CD4-positive, alpha-beta T cell (primary cell): ENCODE measurements at regions not wholly inside any gene's neighbourhood (a gene's known extent, or its start where the extent isn't known, plus 50 kb on each side); places are given as distances from the start of the nearest gene placed in this dataset.

ENCODE experiments used
- ATAC-seq: fragments of 200-7000 bp; cut with Tn5 transposase; one replicate; pipeline ENCODE4 v1.10.0; 2022; ENCODE audit warnings: mild to moderate bottlenecking; ENCODE audit not compliant: poor library complexity
- CTCF ChIA-PET: fragments of 350-600 bp; sonication (Branson Sonifier 250); formaldehyde crosslinking; loops from one replicate; lab custom pipeline; 2021; ENCODE audit warnings: antibody characterized with exemption, inconsistent platforms; lab: Charles Lee
- POLR2A ChIA-PET: fragments of 350-600 bp; sonication (Branson Sonifier 250); formaldehyde crosslinking; loops from one replicate; lab custom pipeline; 2021; ENCODE audit warnings: antibody characterized with exemption, inconsistent platforms; lab: Charles Lee
- DNase-seq, 14 experiments: peaks; one replicate each; pipeline ENCODE4 v3.0.0-alpha.2; 2013 to 2020; ENCODE audit warnings: mixed read lengths in 2 of 14
- H3K27ac ChIP-seq, 2 donors: one replicate each; pipeline versions ENCODE4 v1.5.1 to v1.7.0; 2013; ENCODE audit warnings: low read length in 2 of 2, low read depth in 1 of 2, mild to moderate bottlenecking in 1 of 2
- H3K27me3 ChIP-seq, 2 experiments: 1 replicate in 1 of 2; 2 replicates in 1 of 2; pipeline versions ENCODE4 v1.6.1 to v1.7.0; 2013; ENCODE audit warnings: low read length in 2 of 2, control low read depth in 1 of 2, mild to moderate bottlenecking in 1 of 2, moderate library complexity in 1 of 2; ENCODE audit not compliant: insufficient read depth in 2 of 2, control insufficient read depth in 1 of 2
- H3K36me3 ChIP-seq: one replicate; pipeline ENCODE4 v1.6.1; 2013; ENCODE audit warnings: low read length, control low read depth; ENCODE audit not compliant: insufficient read depth
- H3K4me1 ChIP-seq: one replicate; pipeline ENCODE4 v1.6.1; 2013; ENCODE audit warnings: low read length, control low read depth; ENCODE audit not compliant: insufficient read depth
- H3K4me3 ChIP-seq: one replicate; pipeline ENCODE4 v1.5.1; 2013; ENCODE audit warnings: mild to moderate bottlenecking, low read length, moderate library complexity
- H3K9me3 ChIP-seq, 2 experiments: 1 replicate in 1 of 2; 2 replicates in 1 of 2; pipeline versions ENCODE4 v1.6.1 to v1.7.0; 2013; ENCODE audit warnings: low read length in 2 of 2, mild to moderate bottlenecking in 2 of 2, control low read depth in 1 of 2, moderate library complexity in 1 of 2; ENCODE audit not compliant: control insufficient read depth in 1 of 2, insufficient read depth in 1 of 2
- H3K27ac Mint-ChIP-seq: one replicate; pipeline ENCODE4 v1.8.0; 2020; ENCODE audit warnings: mixed read lengths
- H3K27me3 Mint-ChIP-seq: one replicate; pipeline ENCODE4 v1.8.0; 2021; ENCODE audit warnings: mixed read lengths
- H3K36me3 Mint-ChIP-seq: one replicate; pipeline ENCODE4 v1.8.0; 2021; ENCODE audit warnings: low read depth, mixed read lengths
- H3K4me1 Mint-ChIP-seq: one replicate; pipeline ENCODE4 v1.8.0; 2021; ENCODE audit warnings: low read depth, mixed read lengths
- H3K4me3 Mint-ChIP-seq: one replicate; pipeline ENCODE4 v1.8.0; 2020; ENCODE audit warnings: mild to moderate bottlenecking, mixed read lengths
- H3K9me3 Mint-ChIP-seq: one replicate; pipeline ENCODE4 v1.8.0; 2020; ENCODE audit warnings: mixed read lengths
- CTCF ChIP-seq: fragments of 200-600 bp; IDR thresholded peaks from one replicate; pipeline ENCODE4 v1.8.0; 2022; ENCODE audit warnings: antibody characterized with exemption, mild to moderate bottlenecking
- intact Hi-C, 2 experiments: fragments of 100-400 bp; cut with DNase I in 1 of 2; cut with micrococcal nuclease in 1 of 2; formaldehyde crosslinking; loops; one replicate each; pipeline versions ENCODE4 v1.15.1 to v1.9.0; 2023 to 2025; cut with DNase I, micrococcal nuclease

GRCh38 chr1:229825042-229825441 is 199.0 kb downstream of the URB2 start:
- no peaks in the 10 kb centered on the region for H3K36me3 ChIP-seq
- H3K27ac ChIP-seq = no peak overlapping the region
- ChIA-PET POLR2A (no interaction called here), CTCF (no interaction called here)
- no peaks in the 10 kb centered on the region for H3K4me1 ChIP-seq
- no peaks in the 10 kb centered on the region for H3K36me3 Mint-ChIP-seq
- H3K27me3 Mint-ChIP-seq = peaks cover 5% of the 10 kb centered on the region
- DNase-seq (no peak), ATAC-seq (no peak)
- H3K27ac Mint-ChIP-seq = no peak overlapping the region
- no peaks in the 10 kb centered on the region for H3K9me3 ChIP-seq
- intact Hi-C loops = no loop called here
- no peak overlapping the region for H3K4me3 Mint-ChIP-seq
- peaks cover 13% of the 10 kb centered on the region for H3K9me3 Mint-ChIP-seq
- H3K4me1 Mint-ChIP-seq = no peaks in the 10 kb centered on the region
- TF ChIP-seq CTCF = no peak
- H3K4me3 ChIP-seq = no peak overlapping the region
- H3K27me3 ChIP-seq = no peaks in the 10 kb centered on the region

GRCh38 chr1:229828461-229828860 is 202.4 kb downstream of the URB2 start:
- intact Hi-C loops = no loop called here
- Histone ChIP-seq H3K9me3 (no peaks in the 10 kb centered on the region), H3K27me3 (peaks cover 0 to 5% of the 10 kb centered on the region in 2 experiments), H3K27ac (no peak overlapping the region), H3K4me1 (no peaks in the 10 kb centered on the region), H3K4me3 (no peak overlapping the region), H3K36me3 (no peaks in the 10 kb centered on the region)
- Mint-ChIP-seq H3K27ac (no peak overlapping the region), H3K4me3 (no peak overlapping the region), H3K27me3 (peaks cover 12% of the 10 kb centered on the region), H3K9me3 (peaks cover 13% of the 10 kb centered on the region), H3K4me1 (no peaks in the 10 kb centered on the region), H3K36me3 (no peaks in the 10 kb centered on the region)
- no peak for DNase-seq
- CTCF ChIA-PET = no interaction called here
- ATAC-seq = no peak
- POLR2A ChIA-PET = no interaction called here
- TF ChIP-seq CTCF = no peak

- Histone ChIP-seq H3K27me3 (peaks cover 12 to 14% of the 10 kb centered on the region in 2 experiments), H3K4me1 (no peaks in the 10 kb centered on the region), H3K9me3 (no peaks in the 10 kb centered on the region), H3K36me3 (no peaks in the 10 kb centered on the region), H3K4me3 (no peak overlapping the region), H3K27ac (no peak overlapping the region)
- no peak for TF ChIP-seq CTCF
- ATAC-seq (no peak), DNase-seq (no peak)
- no peaks in the 10 kb centered on the region for H3K4me1 Mint-ChIP-seq
- CTCF ChIA-PET = no interaction called here
- intact Hi-C loops = no loop called here
- no peaks in the 10 kb centered on the region for H3K36me3 Mint-ChIP-seq
- H3K9me3 Mint-ChIP-seq = no peaks in the 10 kb centered on the region
- peaks cover 6% of the 10 kb centered on the region for H3K27me3 Mint-ChIP-seq
- H3K27ac Mint-ChIP-seq = no peak overlapping the region
- POLR2A ChIA-PET = no interaction called here
- H3K4me3 Mint-ChIP-seq = no peak overlapping the region
These were observed 206.6 kb downstream of the URB2 start for GRCh38 chr1:229832695-229833094.
